Endothelial cell of umbilical vein (primary cell): ENCODE measurements at regions not wholly inside any gene's neighbourhood (a gene's known extent, or its start where the extent isn't known, plus 50 kb on each side); places are given as distances from the start of the nearest gene placed in this dataset.

ENCODE experiments used
- BruUV-seq: library from RNA; stranded (reverse); fragments of 400-500 nt; replicated peaks from 2 replicates; lab custom pipeline; 2021; lab: Mats Ljungman, UMichigan
- CTCF ChIA-PET: fragments of 300-600, 350-600 bp; sonication (Branson Sonifier 250); formaldehyde crosslinking; loops from one replicate; lab custom pipeline; 2021; ENCODE audit warnings: antibody characterized with exemption, inconsistent platforms; lab: Charles Lee
- POLR2A ChIA-PET: fragments of 300-600, 350-600 bp; sonication (Branson Sonifier 250); formaldehyde crosslinking; loops from one replicate; lab custom pipeline; 2021; ENCODE audit warnings: antibody characterized with exemption, inconsistent platforms; lab: Charles Lee
- DNase-seq: peaks from one replicate; pipeline ENCODE4 v3.0.0-alpha.2; 2011; ENCODE audit warnings: low read depth, low spot score
- FAIRE-seq: peaks from 2 replicates; lab custom pipeline; 2011; peaks lifted over from hg19 to GRCh38; lab: Jason Lieb, UNC
- H2AFZ ChIP-seq: 2 replicates; pipeline ENCODE4 v1.6.0; 2012; ENCODE audit warnings: low read depth, low read length, control low read depth, inconsistent platforms
- H3K27ac ChIP-seq: 2 replicates; pipeline ENCODE4 v1.5.1; 2011; ENCODE audit warnings: low read depth, mild to moderate bottlenecking, control low read depth, low read length, moderate library complexity; ENCODE audit not compliant: insufficient read depth
- H3K27me3 ChIP-seq, 2 experiments: 2 replicates each; pipeline versions ENCODE4 v1.6.0 to v1.6.1; 2011; ENCODE audit warnings: low read length in 2 of 2, mixed read lengths in 1 of 2; ENCODE audit not compliant: control insufficient read depth in 2 of 2, insufficient read depth in 2 of 2
- H3K36me3 ChIP-seq, 2 experiments: 2 replicates in 1 of 2; 3 replicates in 1 of 2; pipeline ENCODE4 v1.5.1; 2011; ENCODE audit warnings: low read length in 2 of 2, mild to moderate bottlenecking in 1 of 2, moderate library complexity in 1 of 2; ENCODE audit not compliant: control insufficient read depth in 2 of 2, insufficient read depth in 2 of 2; ENCODE audit errors: extremely low read depth in 1 of 2
- H3K4me1 ChIP-seq: 3 replicates; pipeline ENCODE4 v1.5.1; 2011; ENCODE audit warnings: mild to moderate bottlenecking, low read length; ENCODE audit not compliant: control insufficient read depth, insufficient read depth; ENCODE audit errors: extremely low read depth
- H3K4me2 ChIP-seq: 2 replicates; pipeline ENCODE4 v1.6.1; 2011; ENCODE audit warnings: low read length, control low read depth, mixed read lengths; ENCODE audit not compliant: insufficient read depth
- H3K4me3 ChIP-seq, 3 experiments: fragments of 200-600 bp in 1 of 3; sonication (generic), shearing (Covaris generic) in 1 of 3; replicated peaks in 1 of 3; 2 replicates each; pipeline ENCODE4 v1.5.1; 2011 to 2016; ENCODE audit warnings: control low read depth in 3 of 3, low read length in 3 of 3, mild to moderate bottlenecking in 2 of 3, inconsistent platforms in 1 of 3, low read depth in 1 of 3, moderate library complexity in 1 of 3; ENCODE audit not compliant: insufficient read depth in 1 of 3
- H3K79me2 ChIP-seq: 2 replicates; pipeline ENCODE4 v1.6.0; 2012; ENCODE audit warnings: low read length, inconsistent platforms; ENCODE audit not compliant: control insufficient read depth, insufficient read depth
- H3K9ac ChIP-seq: replicated peaks from 2 replicates; pipeline ENCODE3; 2011; ENCODE audit warnings: low read length, control low read depth; ENCODE audit not compliant: insufficient read depth; ENCODE audit errors: extremely low read depth
- H3K9me1 ChIP-seq: replicated peaks from 3 replicates; pipeline ENCODE4 v1.6.0; 2011; ENCODE audit warnings: mild to moderate bottlenecking, low read length; ENCODE audit not compliant: control insufficient read depth, insufficient read depth; ENCODE audit errors: extremely low read depth
- H3K9me3 ChIP-seq: replicated peaks from 2 replicates; pipeline ENCODE4 v1.5.1; 2012; ENCODE audit warnings: low read length, inconsistent platforms; ENCODE audit not compliant: control insufficient read depth, insufficient read depth
- H4K20me1 ChIP-seq: replicated peaks from 2 replicates; pipeline ENCODE3; 2011; ENCODE audit warnings: mild to moderate bottlenecking, low read length; ENCODE audit not compliant: control insufficient read depth, insufficient read depth; ENCODE audit errors: extremely low read depth
- EZH2 ChIP-seq: IDR thresholded peaks from 2 replicates; pipeline ENCODE4 v1.6.1; 2012; ENCODE audit warnings: borderline replicate concordance, low read depth, mild to moderate bottlenecking, moderate library complexity, low read length, inconsistent platforms; ENCODE audit not compliant: severe bottlenecking
- FOS ChIP-seq: IDR thresholded peaks from 2 replicates; pipeline ENCODE4 v1.6.1; 2011; ENCODE audit warnings: mild to moderate bottlenecking, low read length, moderate library complexity, borderline replicate concordance; ENCODE audit not compliant: insufficient read depth
- GATA2 ChIP-seq: IDR thresholded peaks from 2 replicates; pipeline ENCODE4 v1.7.0; 2011; ENCODE audit warnings: low read depth, mild to moderate bottlenecking, moderate library complexity, mixed read lengths, low read length; ENCODE audit not compliant: insufficient read length, insufficient read depth
- JUN ChIP-seq: IDR thresholded peaks from 2 replicates; pipeline ENCODE4 v1.6.1; 2011; ENCODE audit warnings: borderline replicate concordance, low read depth; ENCODE audit not compliant: insufficient read length, insufficient read depth
- MAX ChIP-seq: IDR thresholded peaks from 2 replicates; pipeline ENCODE4 v1.6.1; 2011; ENCODE audit not compliant: insufficient read depth, insufficient read length
- MYC ChIP-seq: IDR thresholded peaks from one replicate; pipeline ENCODE4 v1.6.1; 2011; ENCODE audit warnings: mild to moderate bottlenecking, low read depth, low read length
- POLR2A ChIP-seq: IDR thresholded peaks from 2 replicates; pipeline ENCODE4 v1.6.1; 2012; ENCODE audit warnings: low read depth, mild to moderate bottlenecking, control low read depth, low read length
- POLR2AphosphoS5 ChIP-seq: IDR thresholded peaks from 2 replicates; pipeline ENCODE4 v1.6.1; 2012; ENCODE audit warnings: low read depth, mild to moderate bottlenecking, control low read depth, low read length, moderate library complexity; ENCODE audit not compliant: insufficient read depth
- dilution Hi-C: fragments of 300-500 bp; cut with MboI; formaldehyde crosslinking; loops from one replicate; pipeline ENCODE4 v1.15.0; 2019; ENCODE audit warnings: low sequenced_read_pairs; ENCODE audit not compliant: extremely low pct_ligation_motif_present
- intact Hi-C: fragments of 100-400 bp; cut with micrococcal nuclease; formaldehyde crosslinking; loops from one replicate; pipeline ENCODE4 v1.10.0; 2022
- TF ChIP-seq, protein P1 (sequence below), 2 donors: IDR thresholded peaks; 1 replicate in 1 of 2; 2 replicates in 1 of 2; pipeline ENCODE4 v1.5.1; 2011; ENCODE audit warnings: low read length in 2 of 2, mild to moderate bottlenecking in 2 of 2, moderate library complexity in 2 of 2, control low read depth in 1 of 2, inconsistent platforms in 1 of 2, low read depth in 1 of 2; ENCODE audit not compliant: insufficient read depth in 1 of 2; ENCODE audit errors: extremely low read depth in 1 of 2

DNA sequence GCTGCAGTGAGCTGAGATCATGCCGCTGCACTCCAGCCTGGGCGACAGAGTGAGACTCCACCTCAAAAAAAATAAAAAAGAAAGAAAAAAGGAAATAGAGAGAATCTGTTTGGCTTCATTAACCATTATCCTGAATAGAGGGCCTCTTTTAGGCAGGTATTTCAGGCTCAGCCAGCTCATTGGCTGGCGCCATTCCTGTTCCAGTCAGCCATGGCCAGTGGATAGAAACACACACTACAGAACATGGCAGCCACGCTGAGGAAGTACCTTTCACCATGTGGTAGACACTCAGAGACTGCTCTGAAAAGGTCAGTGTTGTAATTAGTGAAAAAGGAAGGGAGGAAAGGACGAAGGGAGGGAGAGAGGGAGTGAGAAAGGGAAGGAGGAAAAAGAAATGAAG is 340.0 kb upstream of the ACTBL2 start:
- Histone ChIP-seq H3K9me1 (no peaks in the 10 kb centered on the region), H3K4me2 (no peak overlapping the region), H3K27ac (no peak overlapping the region), H4K20me1 (no peaks in the 10 kb centered on the region), H2AFZ (no peak overlapping the region), H3K4me3 (no peak overlapping the region), H3K9me3 (no peaks in the 10 kb centered on the region), H3K36me3 (no peaks in the 10 kb centered on the region), H3K9ac (no peak overlapping the region), H3K4me1 (peaks cover 8% of the 10 kb centered on the region), H3K79me2 (no peaks in the 10 kb centered on the region), H3K27me3 (no peaks in the 10 kb centered on the region)
- intact Hi-C loops = no loop called here
- dilution Hi-C loops = no loop called here
- no peak for TF ChIP-seq EZH2
- no peak for TF ChIP-seq MAX
- TF ChIP-seq GATA2 = no peak
- TF ChIP-seq MYC = no peak
- TF ChIP-seq FOS = no peak
- TF ChIP-seq JUN = no peak
- no peak for TF ChIP-seq POLR2AphosphoS5
- TF ChIP-seq POLR2A = no peak
- TF ChIP-seq, protein P1, sequence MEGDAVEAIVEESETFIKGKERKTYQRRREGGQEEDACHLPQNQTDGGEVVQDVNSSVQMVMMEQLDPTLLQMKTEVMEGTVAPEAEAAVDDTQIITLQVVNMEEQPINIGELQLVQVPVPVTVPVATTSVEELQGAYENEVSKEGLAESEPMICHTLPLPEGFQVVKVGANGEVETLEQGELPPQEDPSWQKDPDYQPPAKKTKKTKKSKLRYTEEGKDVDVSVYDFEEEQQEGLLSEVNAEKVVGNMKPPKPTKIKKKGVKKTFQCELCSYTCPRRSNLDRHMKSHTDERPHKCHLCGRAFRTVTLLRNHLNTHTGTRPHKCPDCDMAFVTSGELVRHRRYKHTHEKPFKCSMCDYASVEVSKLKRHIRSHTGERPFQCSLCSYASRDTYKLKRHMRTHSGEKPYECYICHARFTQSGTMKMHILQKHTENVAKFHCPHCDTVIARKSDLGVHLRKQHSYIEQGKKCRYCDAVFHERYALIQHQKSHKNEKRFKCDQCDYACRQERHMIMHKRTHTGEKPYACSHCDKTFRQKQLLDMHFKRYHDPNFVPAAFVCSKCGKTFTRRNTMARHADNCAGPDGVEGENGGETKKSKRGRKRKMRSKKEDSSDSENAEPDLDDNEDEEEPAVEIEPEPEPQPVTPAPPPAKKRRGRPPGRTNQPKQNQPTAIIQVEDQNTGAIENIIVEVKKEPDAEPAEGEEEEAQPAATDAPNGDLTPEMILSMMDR (IDR thresholded peaks at IDR 0.05; ENCODE audit: extremely low read depth in 1 of 2, insufficient read depth in 1 of 2, low read depth in 1 of 2, low read length in 2 of 2) = no peak
- FAIRE-seq = no peak
- POLR2A ChIA-PET = no interaction called here
- CTCF ChIA-PET = interaction anchor here (1.3 kb wide), 1 partner anchor 10 kb away, joined by 3 read pairs; no protein-coding TSS in a partner anchor
- no TSS peak for BruUV-seq
- no peak for DNase-seq
